H1 (cell line): ENCODE measurements at regions not wholly inside any gene's neighbourhood (a gene's known extent, or its start where the extent isn't known, plus 50 kb on each side); places are given as distances from the start of the nearest gene placed in this dataset.

ENCODE experiments used
- CTCF ChIA-PET: fragments of 300-600 bp; sonication (Branson Sonifier 250); formaldehyde crosslinking; loops from one replicate; lab custom pipeline; 2021; ENCODE audit not compliant: partially characterized antibody; lab: Charles Lee
- POLR2A ChIA-PET: fragments of 300-600 bp; sonication (Branson Sonifier 250); formaldehyde crosslinking; loops from one replicate; lab custom pipeline; 2021; ENCODE audit warnings: inconsistent platforms; ENCODE audit not compliant: partially characterized antibody; lab: Charles Lee
- DNase-seq, 2 experiments: peaks; one replicate each; pipeline versions ENCODE4 v3.0.0 to v3.0.0-alpha.2; 2010 to 2022; ENCODE audit warnings: low spot score in 2 of 2, low read depth in 1 of 2, mixed read lengths in 1 of 2
- FAIRE-seq: peaks from 2 replicates; lab custom pipeline; 2011; peaks lifted over from hg19 to GRCh38; lab: Jason Lieb, UNC
- H2AFZ ChIP-seq: 2 replicates; pipeline ENCODE4 v1.8.1; 2012; ENCODE audit warnings: low read length, inconsistent platforms
- H2AK5ac ChIP-seq: 2 replicates; pipeline ENCODE4 v1.6.1; 2013; ENCODE audit warnings: low read depth, low read length
- H2BK120ac ChIP-seq: replicated peaks from 2 replicates; pipeline ENCODE3; 2013; ENCODE audit warnings: low read depth, low read length, inconsistent platforms
- H2BK12ac ChIP-seq: 2 replicates; pipeline ENCODE4 v1.6.1; 2013; ENCODE audit warnings: low read depth, low read length
- H2BK15ac ChIP-seq: 2 replicates; pipeline ENCODE4 v1.6.1; 2013; ENCODE audit warnings: low read length
- H2BK20ac ChIP-seq: 2 replicates; pipeline ENCODE4 v1.6.1; 2013; ENCODE audit warnings: low read length
- H2BK5ac ChIP-seq: 2 replicates; pipeline ENCODE4 v1.6.1; 2013; ENCODE audit warnings: low read depth, low read length
- H3K14ac ChIP-seq: 2 replicates; pipeline ENCODE4 v1.6.1; 2013; ENCODE audit warnings: inconsistent platforms; ENCODE audit not compliant: insufficient read length
- H3K18ac ChIP-seq: 2 replicates; pipeline ENCODE4 v1.6.1; 2013; ENCODE audit warnings: low read length; ENCODE audit errors: extremely low read depth
- H3K23ac ChIP-seq: 2 replicates; pipeline ENCODE4 v1.6.1; 2013; ENCODE audit warnings: inconsistent platforms; ENCODE audit not compliant: insufficient read length
- H3K23me2 ChIP-seq: 2 replicates; pipeline ENCODE4 v1.6.1; 2013; ENCODE audit warnings: low read depth, low read length
- H3K27ac ChIP-seq: 2 replicates; pipeline ENCODE4 v1.6.1; 2011; ENCODE audit warnings: low read depth, low read length, inconsistent platforms
- H3K27me3 ChIP-seq, 4 experiments: replicated peaks in 1 of 4; 1 replicate in 1 of 4; 2 replicates in 3 of 4; pipeline versions ENCODE4 v1.6.1 to v1.8.1; 2011 to 2013; ENCODE audit warnings: low read length in 3 of 4, mild to moderate bottlenecking in 3 of 4, inconsistent platforms in 2 of 4, mixed read lengths in 2 of 4, moderate library complexity in 1 of 4; ENCODE audit not compliant: control insufficient read depth in 3 of 4, insufficient read depth in 3 of 4; ENCODE audit errors: extremely low read depth in 1 of 4
- H3K36me3 ChIP-seq, 4 experiments: 2 replicates each; pipeline versions ENCODE4 v1.6.1 to v1.8.1; 2011 to 2013; ENCODE audit warnings: mild to moderate bottlenecking in 4 of 4, low read length in 3 of 4, moderate library complexity in 2 of 4, control low read depth in 1 of 4, inconsistent platforms in 1 of 4; ENCODE audit not compliant: insufficient read depth in 4 of 4, control insufficient read depth in 2 of 4
- H3K4ac ChIP-seq: replicated peaks from 2 replicates; pipeline ENCODE3; 2013; ENCODE audit warnings: low read length, low read depth, mixed read lengths, inconsistent platforms; ENCODE audit not compliant: insufficient read length
- H3K4me1 ChIP-seq, 4 experiments: replicated peaks in 1 of 4; 1 replicate in 1 of 4; 2 replicates in 3 of 4; pipeline versions ENCODE4 v1.6.1 to v1.8.1; 2011 to 2013; ENCODE audit warnings: low read length in 3 of 4, inconsistent platforms in 2 of 4, mixed read lengths in 1 of 4; ENCODE audit not compliant: insufficient read depth in 4 of 4, control insufficient read depth in 3 of 4
- H3K4me2 ChIP-seq, 2 experiments: 2 replicates each; pipeline versions ENCODE4 v1.6.1 to v1.8.1; 2011 to 2013; ENCODE audit warnings: low read depth in 2 of 2, low read length in 2 of 2, control low read depth in 1 of 2, inconsistent platforms in 1 of 2, mild to moderate bottlenecking in 1 of 2; ENCODE audit not compliant: insufficient read depth in 1 of 2
- H3K4me3 ChIP-seq, 4 experiments: fragments of 200-600, 300-600 bp in 1 of 4; sonication (generic), shearing (Covaris generic), sonication (Bioruptor Twin) in 1 of 4; 2 replicates each; pipeline versions ENCODE4 v1.5.1 to v1.8.1; 2011 to 2016; ENCODE audit warnings: low read length in 4 of 4, low read depth in 3 of 4, control low read depth in 2 of 4, inconsistent platforms in 2 of 4, mild to moderate bottlenecking in 2 of 4, mixed read lengths in 1 of 4, moderate library complexity in 1 of 4; ENCODE audit not compliant: insufficient read depth in 2 of 4; ENCODE audit errors: extremely low read depth in 1 of 4
- H3K56ac ChIP-seq: replicated peaks from 2 replicates; pipeline ENCODE3; 2013; ENCODE audit warnings: low read depth, mild to moderate bottlenecking, mixed read lengths, low read length, inconsistent platforms; ENCODE audit not compliant: insufficient read length
- H3K79me1 ChIP-seq: 2 replicates; pipeline ENCODE4 v1.6.1; 2013; ENCODE audit warnings: low read depth, low read length, control low read depth
- H3K79me2 ChIP-seq, 2 experiments: 2 replicates each; pipeline versions ENCODE4 v1.6.1 to v1.8.1; 2012 to 2013; ENCODE audit warnings: low read length in 2 of 2, mild to moderate bottlenecking in 2 of 2, inconsistent platforms in 1 of 2; ENCODE audit not compliant: insufficient read depth in 2 of 2, control insufficient read depth in 1 of 2
- H3K9ac ChIP-seq, 4 experiments: replicated peaks in 1 of 4; 1 replicate in 1 of 4; 2 replicates in 3 of 4; pipeline versions ENCODE4 v1.6.1 to v1.8.1; 2011 to 2013; ENCODE audit warnings: low read depth in 3 of 4, low read length in 3 of 4, control low read depth in 2 of 4, mild to moderate bottlenecking in 2 of 4, moderate library complexity in 2 of 4, inconsistent platforms in 1 of 4; ENCODE audit errors: extremely low read depth in 1 of 4
- H3K9me3 ChIP-seq, 2 experiments: 2 replicates each; pipeline versions ENCODE4 v1.6.1 to v1.8.1; 2012 to 2013; ENCODE audit warnings: mild to moderate bottlenecking in 2 of 2, moderate library complexity in 2 of 2, control low read depth in 1 of 2, inconsistent platforms in 1 of 2, low read depth in 1 of 2, low read length in 1 of 2, mixed read lengths in 1 of 2; ENCODE audit not compliant: insufficient read depth in 2 of 2
- H4K20me1 ChIP-seq, 2 experiments: replicated peaks in 1 of 2; 2 replicates each; pipeline versions ENCODE3 to v1.8.1; 2011 to 2013; ENCODE audit warnings: inconsistent platforms in 2 of 2, low read length in 2 of 2, mild to moderate bottlenecking in 1 of 2; ENCODE audit not compliant: insufficient read depth in 2 of 2, control insufficient read depth in 1 of 2
- H4K5ac ChIP-seq: 2 replicates; pipeline ENCODE4 v1.6.1; 2013; ENCODE audit warnings: low read length, low read depth, mixed read lengths, inconsistent platforms; ENCODE audit not compliant: insufficient read length
- H4K8ac ChIP-seq: 2 replicates; pipeline ENCODE4 v1.8.0; 2013; ENCODE audit warnings: mild to moderate bottlenecking, moderate library complexity, low read length, inconsistent platforms; ENCODE audit not compliant: insufficient read depth; ENCODE audit errors: extremely low read depth
- H4K91ac ChIP-seq: replicated peaks from 2 replicates; pipeline ENCODE3; 2013; ENCODE audit warnings: low read length, mixed read lengths, inconsistent platforms; ENCODE audit not compliant: insufficient read length
- WGBS, 2 experiments: shearing (Covaris generic) in 1 of 2; methylation state at CpG; one replicate each; pipeline versions ENCODE4 v1.1.6 to v1.1.7; 2013 to 2015; ENCODE audit warnings: low lambda C conversion rate in 2 of 2, mixed read lengths in 2 of 2, inconsistent platforms in 1 of 2, low coverage in 1 of 2, missing lambda C conversion rate in 1 of 2; ENCODE audit not compliant: insufficient replicate concordance in 2 of 2, insufficient coverage in 1 of 2, insufficient read length in 1 of 2; ENCODE audit errors: extremely low coverage in 1 of 2, missing lambda C conversion rate in 1 of 2; 5-methylcytosine and 5-hydroxymethylcytosine counted together

GRCh38 chr3:78281381-78281780 is 1241.5 kb downstream of the ROBO2 start:
- Histone ChIP-seq H3K27ac (no peak overlapping the region), H3K9ac (no peak overlapping the region), H3K36me3 (no peaks in the 10 kb centered on the region), H4K5ac (no peak overlapping the region), H3K18ac (no peak overlapping the region), H4K20me1 (no peaks in the 10 kb centered on the region), H3K4ac (no peak overlapping the region), H2AK5ac (no peak overlapping the region), H3K9me3 (no peaks in the 10 kb centered on the region), H4K91ac (no peak overlapping the region), H2BK5ac (no peak overlapping the region), H2BK120ac (no peak overlapping the region), H2BK20ac (no peak overlapping the region), H3K79me2 (no peaks in the 10 kb centered on the region), H3K23ac (no peak overlapping the region), H3K4me3 (no peak overlapping the region), H4K8ac (peak overlapping the region; percentile 45; the same call in 1 of the 2 replicates), H3K14ac (no peak overlapping the region), H3K4me1 (peaks cover 0 to 12% (median 3%) of the 10 kb centered on the region in 4 experiments; a peak in 5 of 7 replicates), H3K79me1 (no peaks in the 10 kb centered on the region), H2BK12ac (no peak overlapping the region), H2AFZ (no peak overlapping the region), H3K27me3 (no peaks in the 10 kb centered on the region), H2BK15ac (no peak overlapping the region), H3K4me2 (no peak overlapping the region), H3K23me2 (no peaks in the 10 kb centered on the region), H3K56ac (no peak overlapping the region)
- no peak for FAIRE-seq
- no peak for DNase-seq
- CTCF ChIA-PET = interaction anchor here (1.1 kb wide), 1 partner anchor 12 kb away, joined by 5 read pairs; no protein-coding TSS in a partner anchor
- POLR2A ChIA-PET = no interaction called here
- 94% methylated on average over 5 of the region's 6 CpGs; no CpG with 5 or more reads in 1 of the 2 experiments for WGBS, 2 experiments
